HEK293 (cell line): ENCODE measurements at regions not wholly inside any gene's neighbourhood (a gene's known extent, or its start where the extent isn't known, plus 50 kb on each side); places are given as distances from the start of the nearest gene placed in this dataset.

ENCODE experiments used
- CTCF ChIA-PET: fragments of 350-600 bp; formaldehyde crosslinking; extraction: SDS; loops from one replicate; lab custom pipeline; 2021; ENCODE audit warnings: antibody characterized with exemption; lab: Yijun Ruan, JAX
- POLR2A ChIA-PET: fragments of 300-600 bp; formaldehyde crosslinking; extraction: SDS; loops from one replicate; lab custom pipeline; 2020; ENCODE audit warnings: antibody characterized with exemption, inconsistent platforms; lab: Yijun Ruan, JAX
- H3K27ac ChIP-seq: fragments of 200-500 bp; sonication (Bioruptor generic); 2 replicates; pipeline ENCODE4 v1.5.1; 2014; ENCODE audit warnings: low read depth, low read length, control low read depth, inconsistent platforms; ENCODE audit errors: extremely low read depth
- H3K36me3 ChIP-seq, 2 experiments: fragments of 200-500 bp in 1 of 2; sonication (Bioruptor generic) in 1 of 2; 1 replicate in 1 of 2; 2 replicates in 1 of 2; pipeline ENCODE4 v1.5.1; 2014 to 2017; ENCODE audit warnings: inconsistent platforms in 2 of 2, low read length in 2 of 2; ENCODE audit not compliant: control insufficient read depth in 2 of 2, insufficient read depth in 1 of 2
- H3K4me1 ChIP-seq: fragments of 200-500 bp; sonication (Bioruptor generic); 2 replicates; pipeline ENCODE4 v1.5.1; 2014; ENCODE audit warnings: mild to moderate bottlenecking, low read length, inconsistent platforms; ENCODE audit not compliant: control insufficient read depth, insufficient read depth
- H3K4me3 ChIP-seq: 2 replicates; pipeline ENCODE4 v1.5.1; 2011; ENCODE audit warnings: low read depth, mild to moderate bottlenecking, control low read depth, low read length, moderate library complexity
- H3K9me3 ChIP-seq: fragments of 200-500 bp; sonication (Bioruptor generic); 2 replicates; pipeline ENCODE4 v1.5.1; 2014; ENCODE audit warnings: low read depth, low read length, inconsistent platforms; ENCODE audit not compliant: control insufficient read depth, insufficient read depth
- GLI2 ChIP-seq: fragments of 450-650 bp; formaldehyde crosslinking; IDR thresholded peaks from 2 replicates; pipeline ENCODE4; 2017; ENCODE audit warnings: missing biosample characterization, missing genetic modification characterization, low read depth, borderline replicate concordance
- RBAK ChIP-seq: fragments of 450-650 bp; formaldehyde crosslinking; IDR thresholded peaks from 2 replicates; pipeline ENCODE4 v1.5.1; 2016; ENCODE audit warnings: missing biosample characterization, missing genetic modification characterization
- REPIN1 ChIP-seq: fragments of 450-650 bp; formaldehyde crosslinking; IDR thresholded peaks from 2 replicates; pipeline ENCODE4 v1.5.1; 2017; ENCODE audit warnings: missing biosample characterization, missing genetic modification characterization, low read depth
- SCRT1 ChIP-seq: fragments of 450-650 bp; formaldehyde crosslinking; IDR thresholded peaks from 2 replicates; pipeline ENCODE4 v1.5.1; 2016; ENCODE audit warnings: missing biosample characterization, missing genetic modification characterization, borderline replicate concordance
- YY2 ChIP-seq: fragments of 450-650 bp; formaldehyde crosslinking; IDR thresholded peaks from 2 replicates; pipeline ENCODE4 v1.5.1; 2016; ENCODE audit warnings: missing biosample characterization, missing genetic modification characterization
- ZBTB17 ChIP-seq: fragments of 450-650 bp; formaldehyde crosslinking; IDR thresholded peaks from 2 replicates; pipeline ENCODE4 v1.5.1; 2016; ENCODE audit warnings: missing biosample characterization, missing genetic modification characterization
- ZNF10 ChIP-seq: fragments of 450-650 bp; formaldehyde crosslinking; IDR thresholded peaks from 2 replicates; pipeline ENCODE4 v1.5.1; 2017; ENCODE audit warnings: missing biosample characterization, missing genetic modification characterization
- ZNF132 ChIP-seq: fragments of 450-650 bp; formaldehyde crosslinking; IDR thresholded peaks from 2 replicates; pipeline ENCODE4 v1.5.1; 2017; ENCODE audit warnings: missing biosample characterization, missing genetic modification characterization, borderline replicate concordance
- ZNF155 ChIP-seq: fragments of 450-650 bp; formaldehyde crosslinking; IDR thresholded peaks from 2 replicates; pipeline ENCODE4 v1.5.1; 2016; ENCODE audit warnings: missing biosample characterization, missing genetic modification characterization
- ZNF266 ChIP-seq: fragments of 450-650 bp; formaldehyde crosslinking; IDR thresholded peaks from 2 replicates; pipeline ENCODE4 v1.5.1; 2016; ENCODE audit warnings: missing biosample characterization, missing genetic modification characterization, low read depth
- ZNF311 ChIP-seq: fragments of 450-650 bp; formaldehyde crosslinking; IDR thresholded peaks from 2 replicates; pipeline ENCODE4 v1.5.1; 2017; ENCODE audit warnings: missing biosample characterization, missing genetic modification characterization, borderline replicate concordance
- ZNF354C ChIP-seq: fragments of 450-650 bp; formaldehyde crosslinking; IDR thresholded peaks from 2 replicates; pipeline ENCODE4 v1.5.1; 2016; ENCODE audit warnings: missing biosample characterization, missing genetic modification characterization, low read depth, borderline replicate concordance
- ZNF37A ChIP-seq: fragments of 450-650 bp; IDR thresholded peaks from 2 replicates; pipeline ENCODE4 v1.5.1; 2018; ENCODE audit warnings: missing biosample characterization, missing genetic modification characterization
- ZNF391 ChIP-seq: fragments of 450-650 bp; formaldehyde crosslinking; IDR thresholded peaks from 2 replicates; pipeline ENCODE4 v1.5.1; 2016; ENCODE audit warnings: low read depth, missing biosample characterization, missing genetic modification characterization, borderline replicate concordance
- ZNF501 ChIP-seq: fragments of 450-650 bp; formaldehyde crosslinking; IDR thresholded peaks from 2 replicates; pipeline ENCODE4 v1.5.1; 2016; ENCODE audit warnings: missing biosample characterization, missing genetic modification characterization
- ZNF621 ChIP-seq: fragments of 450-650 bp; formaldehyde crosslinking; IDR thresholded peaks from 2 replicates; pipeline ENCODE4 v1.5.1; 2017; ENCODE audit warnings: missing biosample characterization, missing genetic modification characterization
- ZNF623 ChIP-seq: fragments of 450-650 bp; formaldehyde crosslinking; IDR thresholded peaks from 2 replicates; pipeline ENCODE4 v1.5.1; 2016; ENCODE audit warnings: missing biosample characterization, missing genetic modification characterization
- TF ChIP-seq, protein P1 (sequence below): fragments of 450-650 bp; formaldehyde crosslinking; IDR thresholded peaks from 2 replicates; pipeline ENCODE4 v1.5.1; 2016; ENCODE audit warnings: missing biosample characterization, missing genetic modification characterization
- TF ChIP-seq, protein P2 (sequence below): fragments of 450-650 bp; formaldehyde crosslinking; IDR thresholded peaks from 2 replicates; pipeline ENCODE4 v1.5.1; 2016; ENCODE audit warnings: missing biosample characterization, missing genetic modification characterization
- TF ChIP-seq, protein P3 (sequence below): fragments of 450-650 bp; formaldehyde crosslinking; IDR thresholded peaks from 2 replicates; pipeline ENCODE4 v1.5.1; 2016; ENCODE audit warnings: missing biosample characterization, missing genetic modification characterization
- TF ChIP-seq, protein P4 (sequence below): sonication (generic); formaldehyde crosslinking; IDR thresholded peaks from 2 replicates; pipeline ENCODE4 v1.8.1; 2022; ENCODE audit warnings: mild to moderate bottlenecking, moderate library complexity, missing genetic modification reagents

DNA sequence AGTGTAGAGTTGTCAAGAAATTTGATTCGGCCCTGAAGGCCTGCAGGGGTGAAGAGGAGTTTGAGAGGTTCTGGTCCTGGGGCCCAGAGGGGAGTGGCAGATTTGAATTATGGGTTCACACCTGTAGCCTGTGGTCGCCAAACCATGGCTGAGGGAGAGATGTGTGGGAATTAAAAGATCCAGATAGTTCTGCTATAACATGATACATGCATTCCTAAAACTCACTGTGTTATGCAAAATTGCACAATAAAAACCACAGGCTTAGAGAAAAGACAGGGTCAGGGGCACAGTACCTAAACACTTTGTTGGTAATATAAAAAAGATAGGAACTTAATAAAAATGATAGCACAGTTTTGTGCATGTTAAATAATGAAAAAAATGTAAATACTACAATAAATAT lies 106.2 kb downstream of the TMEM30B start:
- Histone ChIP-seq H3K4me1 (no peaks in the 10 kb centered on the region), H3K9me3 (no peaks in the 10 kb centered on the region), H3K4me3 (no peak overlapping the region), H3K27ac (no peak overlapping the region), H3K36me3 (no peaks in the 10 kb centered on the region)
- POLR2A ChIA-PET: no interaction called here
- CTCF ChIA-PET: no interaction called here
- TF ChIP-seq GLI2: no peak
- TF ChIP-seq ZNF37A: no peak

DNA sequence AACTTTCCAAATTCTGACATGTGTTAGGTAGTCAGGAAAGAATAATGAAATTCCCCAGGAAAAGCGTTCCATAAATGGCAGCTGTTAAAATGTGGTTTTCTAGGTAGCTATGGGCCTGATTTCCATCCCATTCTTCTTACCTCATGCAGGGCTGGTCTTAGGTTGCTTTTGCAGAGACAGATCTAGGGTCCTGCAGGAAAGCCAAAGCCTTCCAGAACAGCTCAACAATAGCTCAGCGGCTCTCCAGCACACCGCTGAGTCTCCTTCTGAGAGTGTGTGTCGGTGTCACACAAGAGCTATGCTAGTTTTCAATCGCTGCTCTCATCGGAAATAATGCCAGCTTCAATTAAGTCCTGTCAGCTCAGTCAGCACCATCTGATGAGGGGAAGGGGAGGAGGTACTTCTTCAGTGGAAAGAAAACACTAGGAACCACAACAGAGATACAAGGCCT lies 106.7 kb downstream of the TMEM30B start:
- H3K36me3 ChIP-seq: no peaks in the 10 kb centered on the region
- TF ChIP-seq ZNF10 (tag by site-specific recombination) (no peak), ZNF266 (tag by site-specific recombination) (no peak), REPIN1 (tag by site-specific recombination) (no peak), ZNF354C (tag by site-specific recombination) (no peak), YY2 (tag by site-specific recombination) (no peak), ZNF132 (tag by site-specific recombination) (no peak), SCRT1 (tag by site-specific recombination) (no peak), RBAK (no peak), ZNF501 (tag by site-specific recombination) (no peak), ZNF621 (tag by site-specific recombination) (no peak), ZNF391 (tag by site-specific recombination) (no peak), ZNF155 (no peak)
- TF ChIP-seq, protein P1, sequence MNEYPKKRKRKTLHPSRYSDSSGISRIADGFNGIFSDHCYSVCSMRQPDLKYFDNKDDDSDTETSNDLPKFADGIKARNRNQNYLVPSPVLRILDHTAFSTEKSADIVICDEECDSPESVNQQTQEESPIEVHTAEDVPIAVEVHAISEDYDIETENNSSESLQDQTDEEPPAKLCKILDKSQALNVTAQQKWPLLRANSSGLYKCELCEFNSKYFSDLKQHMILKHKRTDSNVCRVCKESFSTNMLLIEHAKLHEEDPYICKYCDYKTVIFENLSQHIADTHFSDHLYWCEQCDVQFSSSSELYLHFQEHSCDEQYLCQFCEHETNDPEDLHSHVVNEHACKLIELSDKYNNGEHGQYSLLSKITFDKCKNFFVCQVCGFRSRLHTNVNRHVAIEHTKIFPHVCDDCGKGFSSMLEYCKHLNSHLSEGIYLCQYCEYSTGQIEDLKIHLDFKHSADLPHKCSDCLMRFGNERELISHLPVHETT (tag by site-specific recombination): no peak
- TF ChIP-seq, protein P2, sequence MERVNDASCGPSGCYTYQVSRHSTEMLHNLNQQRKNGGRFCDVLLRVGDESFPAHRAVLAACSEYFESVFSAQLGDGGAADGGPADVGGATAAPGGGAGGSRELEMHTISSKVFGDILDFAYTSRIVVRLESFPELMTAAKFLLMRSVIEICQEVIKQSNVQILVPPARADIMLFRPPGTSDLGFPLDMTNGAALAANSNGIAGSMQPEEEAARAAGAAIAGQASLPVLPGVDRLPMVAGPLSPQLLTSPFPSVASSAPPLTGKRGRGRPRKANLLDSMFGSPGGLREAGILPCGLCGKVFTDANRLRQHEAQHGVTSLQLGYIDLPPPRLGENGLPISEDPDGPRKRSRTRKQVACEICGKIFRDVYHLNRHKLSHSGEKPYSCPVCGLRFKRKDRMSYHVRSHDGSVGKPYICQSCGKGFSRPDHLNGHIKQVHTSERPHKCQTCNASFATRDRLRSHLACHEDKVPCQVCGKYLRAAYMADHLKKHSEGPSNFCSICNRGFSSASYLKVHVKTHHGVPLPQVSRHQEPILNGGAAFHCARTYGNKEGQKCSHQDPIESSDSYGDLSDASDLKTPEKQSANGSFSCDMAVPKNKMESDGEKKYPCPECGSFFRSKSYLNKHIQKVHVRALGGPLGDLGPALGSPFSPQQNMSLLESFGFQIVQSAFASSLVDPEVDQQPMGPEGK (tag by site-specific recombination): no peak
- TF ChIP-seq, protein P3, sequence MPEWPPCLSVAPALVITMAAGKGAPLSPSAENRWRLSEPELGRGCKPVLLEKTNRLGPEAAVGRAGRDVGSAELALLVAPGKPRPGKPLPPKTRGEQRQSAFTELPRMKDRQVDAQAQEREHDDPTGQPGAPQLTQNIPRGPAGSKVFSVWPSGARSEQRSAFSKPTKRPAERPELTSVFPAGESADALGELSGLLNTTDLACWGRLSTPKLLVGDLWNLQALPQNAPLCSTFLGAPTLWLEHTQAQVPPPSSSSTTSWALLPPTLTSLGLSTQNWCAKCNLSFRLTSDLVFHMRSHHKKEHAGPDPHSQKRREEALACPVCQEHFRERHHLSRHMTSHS (tag by site-specific recombination): no peak
- no peaks in the 10 kb centered on the region for H3K9me3 ChIP-seq
- ChIA-PET POLR2A (no interaction called here), CTCF (interaction anchor here (0.9 kb wide), 1 partner anchor 78 kb away, joined by 3 read pairs; no protein-coding TSS in a partner anchor)
- H3K4me1 ChIP-seq: no peaks in the 10 kb centered on the region
- no peak overlapping the region for H3K4me3 ChIP-seq
- H3K27ac ChIP-seq: no peak overlapping the region

DNA sequence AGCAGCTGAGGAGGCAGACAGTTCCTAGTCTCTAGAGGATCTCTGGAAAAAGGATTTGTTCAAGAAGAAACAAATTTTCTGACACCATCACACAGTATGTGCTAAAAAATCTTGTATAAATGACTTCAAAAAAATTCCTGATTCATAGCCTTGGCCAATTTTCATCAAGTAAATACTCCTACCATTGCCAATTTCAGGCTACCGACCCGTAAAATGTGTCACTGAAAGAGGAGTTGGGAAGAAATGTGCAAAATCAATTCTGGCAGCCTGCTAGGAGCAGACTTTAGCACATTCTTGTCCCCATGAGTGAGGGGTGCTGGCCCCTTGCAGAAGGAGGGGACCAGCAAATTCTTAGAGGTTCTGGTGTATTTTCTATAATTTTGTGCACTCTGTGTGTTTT lies 109.4 kb downstream of the TMEM30B start:
- no peak overlapping the region for H3K27ac ChIP-seq
- no peaks in the 10 kb centered on the region for H3K36me3 ChIP-seq
- no peaks in the 10 kb centered on the region for H3K9me3 ChIP-seq
- ChIA-PET CTCF (no interaction called here), POLR2A (no interaction called here)
- TF ChIP-seq ZNF311 (tag by site-specific recombination): no peak
- TF ChIP-seq, protein P4, sequence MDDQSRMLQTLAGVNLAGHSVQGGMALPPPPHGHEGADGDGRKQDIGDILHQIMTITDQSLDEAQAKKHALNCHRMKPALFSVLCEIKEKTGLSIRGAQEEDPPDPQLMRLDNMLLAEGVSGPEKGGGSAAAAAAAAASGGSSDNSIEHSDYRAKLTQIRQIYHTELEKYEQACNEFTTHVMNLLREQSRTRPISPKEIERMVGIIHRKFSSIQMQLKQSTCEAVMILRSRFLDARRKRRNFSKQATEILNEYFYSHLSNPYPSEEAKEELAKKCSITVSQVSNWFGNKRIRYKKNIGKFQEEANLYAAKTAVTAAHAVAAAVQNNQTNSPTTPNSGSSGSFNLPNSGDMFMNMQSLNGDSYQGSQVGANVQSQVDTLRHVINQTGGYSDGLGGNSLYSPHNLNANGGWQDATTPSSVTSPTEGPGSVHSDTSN: no peak
- TF ChIP-seq ZNF10 (tag by site-specific recombination): no peak
- no peak for TF ChIP-seq ZBTB17 (tag by site-specific recombination)
- no peak for TF ChIP-seq ZNF623 (tag by site-specific recombination)
- no peak overlapping the region for H3K4me3 ChIP-seq
- H3K4me1 ChIP-seq: no peaks in the 10 kb centered on the region
